SHP77 (cell line): ENCODE measurements at regions not wholly inside any gene's neighbourhood (a gene's known extent, or its start where the extent isn't known, plus 50 kb on each side); places are given as distances from the start of the nearest gene placed in this dataset.
"Not testable (repeated sequence)": the region's sequence is repeated elsewhere in the genome, so short reads cannot be mapped to it uniquely, and the experiment has no call there.

Source experiments
- DNase-seq, 2 experiments: peaks; one replicate each; lab custom pipeline; 2025; lab: John Stamatoyannopoulos, UW

- not testable (repeated sequence) for DNase-seq
Measured at GRCh38 chr15:19844061-19844460, 697.5 kb downstream of the GOLGA6L6 start.
